ENCODE measurements at regions not wholly inside any gene's neighbourhood (a gene's known extent, or its start where the extent isn't known, plus 50 kb on each side); places are given as distances from the start of the nearest gene placed in this dataset.

GRCh38 chr14:104469591-104469990 lies 110.0 kb upstream of the C14orf180 start:
- no peak for TF ChIP-seq CTCF (IDR thresholded peaks at IDR 0.05)
- TF ChIP-seq POLR2A (IDR thresholded peaks at IDR 0.05), result no peak
- no peak for TF ChIP-seq POLR2AphosphoS5 (IDR thresholded peaks at IDR 0.05)
- TF ChIP-seq EP300 (IDR thresholded peaks at IDR 0.05; ENCODE audit: low read depth), result no peak
